ENCODE measurements at regions not wholly inside any gene's neighbourhood (a gene's known extent, or its start where the extent isn't known, plus 50 kb on each side); places are given as distances from the start of the nearest gene placed in this dataset.
"Not testable (repeated sequence)": the region's sequence is repeated elsewhere in the genome, so short reads cannot be mapped to it uniquely, and the experiment has no call there.

DNA sequence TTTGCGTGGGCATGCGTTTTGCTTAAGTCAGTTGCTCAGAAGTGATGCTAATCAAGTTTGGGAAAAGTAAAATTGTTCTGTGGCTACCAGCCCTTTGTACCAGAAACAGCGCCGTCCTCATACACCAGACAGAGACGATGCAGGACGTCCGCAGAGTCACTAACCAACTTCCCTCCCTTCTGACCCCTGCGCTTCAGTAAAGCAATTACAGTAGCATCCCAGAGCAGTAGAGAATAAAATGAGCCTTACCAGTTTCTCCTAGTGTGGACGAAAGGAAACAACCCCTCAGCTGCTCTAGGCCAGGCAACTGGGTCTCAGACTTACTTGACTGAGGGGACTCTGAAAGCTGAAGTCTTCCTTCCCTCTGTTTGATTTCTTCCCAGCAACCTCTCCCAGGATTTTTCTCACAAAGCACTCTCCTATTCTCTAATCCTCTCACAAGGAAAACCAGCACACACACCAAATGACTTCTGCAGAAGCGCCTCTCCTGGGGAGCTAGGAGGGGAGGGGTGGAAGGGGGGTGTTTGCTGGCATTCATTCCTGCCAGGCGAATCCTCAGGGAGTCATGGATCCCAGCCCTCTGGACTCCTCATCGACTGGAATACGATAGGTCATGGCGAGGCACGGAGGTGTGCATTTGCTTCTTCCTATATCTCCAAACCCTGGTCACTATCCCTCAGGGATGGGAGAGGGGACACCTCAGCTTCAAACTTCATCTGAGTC lies 56.0 kb upstream of the MID1 start:
- no peak for DNase-seq (ENCODE audit: low spot score)
- TF ChIP-seq, protein P1, sequence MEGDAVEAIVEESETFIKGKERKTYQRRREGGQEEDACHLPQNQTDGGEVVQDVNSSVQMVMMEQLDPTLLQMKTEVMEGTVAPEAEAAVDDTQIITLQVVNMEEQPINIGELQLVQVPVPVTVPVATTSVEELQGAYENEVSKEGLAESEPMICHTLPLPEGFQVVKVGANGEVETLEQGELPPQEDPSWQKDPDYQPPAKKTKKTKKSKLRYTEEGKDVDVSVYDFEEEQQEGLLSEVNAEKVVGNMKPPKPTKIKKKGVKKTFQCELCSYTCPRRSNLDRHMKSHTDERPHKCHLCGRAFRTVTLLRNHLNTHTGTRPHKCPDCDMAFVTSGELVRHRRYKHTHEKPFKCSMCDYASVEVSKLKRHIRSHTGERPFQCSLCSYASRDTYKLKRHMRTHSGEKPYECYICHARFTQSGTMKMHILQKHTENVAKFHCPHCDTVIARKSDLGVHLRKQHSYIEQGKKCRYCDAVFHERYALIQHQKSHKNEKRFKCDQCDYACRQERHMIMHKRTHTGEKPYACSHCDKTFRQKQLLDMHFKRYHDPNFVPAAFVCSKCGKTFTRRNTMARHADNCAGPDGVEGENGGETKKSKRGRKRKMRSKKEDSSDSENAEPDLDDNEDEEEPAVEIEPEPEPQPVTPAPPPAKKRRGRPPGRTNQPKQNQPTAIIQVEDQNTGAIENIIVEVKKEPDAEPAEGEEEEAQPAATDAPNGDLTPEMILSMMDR (IDR thresholded peaks at IDR 0.05; ENCODE audit: extremely low read depth, insufficient read depth, missing control alignments): no peak
- in situ Hi-C loops (cut with MboI; ENCODE audit: low pct_unique_long_range_greater_than_20kb, low sequenced_read_pairs, unreplicated experiment): no loop called here

DNA sequence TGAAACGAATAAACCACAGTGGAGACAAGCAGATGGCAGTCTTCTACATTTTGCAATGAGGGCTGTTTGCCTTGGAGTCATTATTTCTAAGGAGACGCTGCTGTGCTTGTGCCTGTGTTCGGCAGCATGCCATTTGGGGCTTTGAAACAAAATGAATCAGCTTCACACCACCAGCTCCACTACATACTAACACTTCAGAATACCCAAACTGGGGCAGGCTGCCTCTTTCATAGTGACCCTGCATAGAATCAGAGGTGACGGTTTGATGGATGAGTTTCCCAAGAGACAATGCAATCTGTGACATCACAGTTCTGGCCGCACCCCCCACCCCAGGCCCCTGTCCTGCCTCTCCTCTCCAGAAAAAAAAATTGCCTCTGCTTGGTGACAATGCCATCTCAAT lies 57.1 kb upstream of the MID1 start:
- DNase-seq (ENCODE audit: low spot score): no peak
- in situ Hi-C loops (cut with MboI; ENCODE audit: low pct_unique_long_range_greater_than_20kb, low sequenced_read_pairs, unreplicated experiment): no loop called here
- TF ChIP-seq, protein P1 (IDR thresholded peaks at IDR 0.05; ENCODE audit: extremely low read depth, insufficient read depth, missing control alignments): no peak

DNA sequence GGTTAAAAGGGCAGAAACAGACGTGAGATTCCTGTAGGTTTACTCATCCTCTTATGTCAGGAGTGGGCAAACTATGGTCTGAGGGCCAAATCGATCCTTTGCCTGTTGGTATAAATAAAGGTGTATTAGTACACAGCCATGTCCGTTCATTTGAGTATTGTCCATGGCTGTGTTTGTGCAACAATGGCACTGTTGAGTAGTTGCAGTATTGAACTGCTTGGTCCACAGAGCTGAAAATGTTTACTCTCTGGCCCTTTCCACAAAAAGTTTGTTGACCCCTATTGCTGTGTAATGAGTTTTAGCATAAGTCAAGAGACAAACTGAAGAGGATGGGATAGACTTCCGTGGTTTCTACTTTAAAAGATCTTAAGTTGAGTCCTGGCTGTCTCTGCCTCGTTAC lies 59.0 kb upstream of the MID1 start:
- DNase-seq (ENCODE audit: low spot score): no peak
- TF ChIP-seq, protein P1 (IDR thresholded peaks at IDR 0.05; ENCODE audit: extremely low read depth, insufficient read depth, missing control alignments): no peak
- in situ Hi-C loops (cut with MboI; ENCODE audit: low pct_unique_long_range_greater_than_20kb, low sequenced_read_pairs, unreplicated experiment): no loop called here

DNA sequence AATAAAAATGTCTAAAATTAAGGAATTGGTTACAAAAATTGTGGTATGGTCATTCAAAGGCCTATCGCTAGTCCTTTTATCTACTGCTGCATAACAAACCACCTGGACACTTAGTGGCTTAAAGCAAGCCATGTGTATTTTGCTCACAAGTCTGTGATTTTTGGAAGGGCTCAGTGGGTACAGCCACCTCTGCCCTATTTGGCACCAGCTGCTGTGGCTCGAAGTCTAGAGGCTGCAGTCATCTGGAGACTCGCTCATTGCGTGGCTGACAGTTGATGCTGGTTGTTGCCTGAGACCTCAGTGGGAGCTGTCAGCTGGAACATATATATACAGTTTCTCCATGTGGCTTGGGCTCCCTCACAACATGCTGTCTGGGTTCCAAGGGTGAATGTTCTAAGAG lies 60.8 kb upstream of the MID1 start:
- in situ Hi-C loops (cut with MboI; ENCODE audit: low pct_unique_long_range_greater_than_20kb, low sequenced_read_pairs, unreplicated experiment): no loop called here
- TF ChIP-seq, protein P1 (IDR thresholded peaks at IDR 0.05; ENCODE audit: extremely low read depth, insufficient read depth, missing control alignments): no peak

DNA sequence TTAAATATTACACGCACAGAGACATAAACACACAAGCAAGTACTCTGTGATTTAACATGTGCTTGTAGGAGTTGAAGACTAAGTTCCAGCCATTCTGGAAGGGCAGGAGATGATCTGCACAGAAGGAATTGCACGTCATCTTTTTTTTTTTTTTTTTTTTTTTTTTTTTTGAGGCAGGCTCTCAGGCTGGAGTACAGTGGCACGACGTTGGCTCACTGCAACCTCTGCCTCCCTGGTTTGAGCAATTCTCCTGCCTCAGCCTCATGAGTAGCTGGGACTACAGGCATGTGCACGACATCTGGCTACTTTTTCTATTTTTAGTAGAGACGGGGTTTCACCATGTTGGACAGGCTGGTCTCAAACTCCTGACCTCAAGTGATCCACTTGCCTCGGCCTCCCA lies 63.2 kb upstream of the MID1 start:
- DNase-seq (ENCODE audit: low spot score); in situ Hi-C loops (cut with MboI; ENCODE audit: low pct_unique_long_range_greater_than_20kb, low sequenced_read_pairs, unreplicated experiment): not testable (repeated sequence)

More for the DNA sequence above, 60.8 kb upstream of the MID1 start:
- no peak for DNase-seq (ENCODE audit: low spot score)

DNA sequence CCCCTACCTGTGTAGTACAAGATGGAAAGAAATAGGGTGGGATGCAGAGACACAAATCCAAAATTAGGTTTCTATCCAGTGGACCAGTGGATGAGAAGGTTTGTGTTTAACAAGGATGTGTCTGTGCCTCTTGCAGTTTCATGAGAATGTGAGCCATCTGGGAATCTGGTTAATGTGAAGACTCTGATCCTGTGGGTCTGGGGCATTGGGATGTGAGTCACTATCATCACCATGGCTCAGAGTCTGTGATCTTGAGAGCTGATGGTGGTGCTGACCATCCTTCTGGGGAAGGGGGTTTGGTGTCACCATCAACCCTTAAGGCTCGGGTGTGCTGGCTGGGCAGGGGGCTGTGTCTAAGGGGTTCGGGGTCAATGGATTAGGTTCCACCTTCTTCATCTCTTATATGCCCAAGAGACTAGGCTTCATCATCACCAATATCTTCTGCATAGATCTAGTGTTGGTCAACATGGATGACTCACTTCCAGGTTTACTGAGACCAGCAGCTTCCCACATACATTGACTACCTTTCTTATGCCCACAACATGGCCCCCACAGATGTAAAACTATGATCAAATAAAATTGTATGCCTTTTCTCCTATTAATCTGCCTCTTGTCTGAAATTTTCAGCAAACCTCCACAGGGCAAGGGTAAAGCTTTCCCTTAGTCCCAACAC lies 65.7 kb upstream of the MID1 start:
- TF ChIP-seq, protein P1 (IDR thresholded peaks at IDR 0.05; ENCODE audit: extremely low read depth, insufficient read depth, missing control alignments): no peak
- DNase-seq (ENCODE audit: low spot score): no peak
- in situ Hi-C loops (cut with MboI; ENCODE audit: low pct_unique_long_range_greater_than_20kb, low sequenced_read_pairs, unreplicated experiment): no loop called here

DNA sequence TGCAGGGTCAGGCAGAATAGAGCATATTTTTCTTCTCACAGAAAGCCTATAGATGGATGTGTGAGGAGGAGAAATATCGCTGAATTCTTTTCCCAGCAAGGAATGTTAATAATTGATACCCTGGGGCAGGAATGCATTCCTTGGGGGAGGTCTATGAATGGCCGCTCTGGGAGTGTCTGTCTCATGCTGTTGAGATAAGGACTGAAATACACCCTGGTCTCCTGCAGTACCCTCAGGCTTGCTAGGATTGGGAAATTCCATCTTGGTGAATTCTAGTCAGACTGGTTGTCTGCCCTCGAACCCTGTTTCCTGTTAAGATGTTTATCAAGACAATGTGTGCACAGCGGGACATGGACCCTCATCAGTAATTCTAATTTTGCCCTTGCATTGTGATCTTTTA lies 71.4 kb upstream of the MID1 start:
- DNase-seq (ENCODE audit: low spot score); in situ Hi-C loops (cut with MboI; ENCODE audit: low pct_unique_long_range_greater_than_20kb, low sequenced_read_pairs, unreplicated experiment): not testable (repeated sequence)

Measured in GM13977 (cell line).